T-helper 2 cell treated with Interferon-gamma antibody and Interleukin-4, amounts not matched to agents 100 ng/mL and 5 ng/mL, for 36 hours (primary cell): ENCODE measurements at regions not wholly inside any gene's neighbourhood (a gene's known extent, or its start where the extent isn't known, plus 50 kb on each side); places are given as distances from the start of the nearest gene placed in this dataset.

ENCODE experiments used
- intact Hi-C: fragments of 100-400 bp; cut with micrococcal nuclease; formaldehyde crosslinking; loops from one replicate; pipeline ENCODE4 v1.15.1; 2023

- intact Hi-C loops, result no loop called here
These were observed 2217.0 kb downstream of the MAT2B start for GRCh38 chr5:165722401-165722800.

DNA sequence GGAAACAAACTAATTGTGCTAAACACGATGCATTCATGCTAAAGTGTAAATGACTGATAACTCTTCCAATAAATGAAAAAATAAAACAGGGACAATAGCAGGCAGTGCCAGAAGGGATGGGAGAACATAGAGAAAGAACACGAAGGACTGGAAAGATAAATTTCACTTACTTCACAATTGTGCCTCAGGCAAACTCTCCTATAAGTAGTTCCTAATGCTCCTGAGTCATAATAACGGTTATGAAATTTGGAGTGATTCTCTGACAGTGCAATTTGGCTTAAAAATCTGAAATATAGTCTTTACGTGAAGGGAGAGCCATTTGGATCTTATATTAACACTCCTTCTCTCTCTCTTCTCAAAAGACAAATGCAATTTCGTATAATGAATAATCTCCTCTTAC, 2218.5 kb downstream of the MAT2B start:
- intact Hi-C loops, result no loop called here

DNA sequence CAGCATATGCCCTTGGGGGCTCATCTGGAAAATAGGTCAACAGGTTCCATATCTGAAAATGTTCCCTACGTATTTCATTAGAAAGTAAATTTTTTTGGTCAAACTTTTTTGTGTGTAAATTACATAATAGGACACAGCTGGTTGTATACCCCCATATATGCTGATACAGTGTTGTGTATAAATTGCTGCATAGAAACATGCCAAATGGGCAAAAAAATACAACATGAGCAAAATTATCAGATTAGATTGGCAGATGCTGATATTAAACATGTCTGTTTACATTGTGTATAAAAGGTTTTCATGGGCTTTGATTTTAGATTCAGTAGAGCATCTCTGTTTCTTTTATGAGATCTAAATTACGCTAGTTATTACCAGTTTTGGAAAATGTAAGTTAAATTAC, 2223.0 kb downstream of the MAT2B start:
- intact Hi-C loops, result no loop called here

DNA sequence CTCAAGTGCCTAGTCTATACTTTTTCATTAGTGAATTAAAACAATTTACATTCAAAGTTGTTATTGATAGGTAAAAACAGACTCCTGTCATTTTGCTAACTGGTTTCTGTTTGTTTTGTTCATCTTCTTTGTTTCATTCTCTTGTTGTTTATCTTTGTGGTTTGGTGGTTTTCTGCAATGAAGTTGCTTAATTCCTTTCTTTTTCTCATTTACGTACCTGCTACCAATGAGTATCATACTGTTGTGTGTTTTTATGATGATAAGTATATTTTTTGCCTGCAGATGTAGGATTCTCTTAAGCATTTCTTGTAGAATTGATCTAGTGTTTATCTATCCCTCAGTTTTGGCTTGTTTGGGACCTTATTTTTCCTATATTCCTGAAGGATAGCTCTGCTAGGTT, 2230.0 kb downstream of the MAT2B start:
- intact Hi-C loops, result no loop called here

DNA sequence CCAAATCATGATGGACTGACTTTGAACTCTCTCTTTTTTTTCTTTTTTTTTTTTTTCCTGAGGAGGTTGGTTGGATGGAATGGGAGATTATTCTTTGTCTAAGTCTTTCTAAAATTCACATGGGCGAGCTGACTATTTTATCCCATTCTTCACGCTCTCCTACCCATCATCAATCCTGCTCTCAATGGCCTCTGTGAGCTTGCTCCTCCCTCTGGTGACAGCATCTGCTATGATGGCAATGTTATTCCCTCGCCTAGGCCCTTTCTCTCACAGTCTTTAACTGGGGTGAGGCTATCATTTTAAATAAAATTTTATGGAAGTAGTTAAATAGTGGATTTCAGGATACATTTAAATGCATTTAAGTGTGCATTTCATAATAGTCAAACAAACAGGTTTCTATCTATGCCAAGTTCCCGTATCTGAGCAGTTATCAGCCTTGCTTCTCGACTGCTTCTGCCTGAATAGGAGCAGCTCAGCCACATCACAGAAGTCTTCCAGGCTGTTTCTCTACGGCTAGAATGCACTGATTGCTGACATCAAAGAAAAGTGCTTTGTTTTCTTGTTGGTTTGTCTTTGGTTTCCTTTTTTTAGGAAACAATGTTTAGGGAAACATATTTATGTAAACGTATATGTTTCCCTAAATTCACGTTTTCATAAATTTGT, 2233.8 kb downstream of the MAT2B start:
- intact Hi-C loops, result no loop called here

DNA sequence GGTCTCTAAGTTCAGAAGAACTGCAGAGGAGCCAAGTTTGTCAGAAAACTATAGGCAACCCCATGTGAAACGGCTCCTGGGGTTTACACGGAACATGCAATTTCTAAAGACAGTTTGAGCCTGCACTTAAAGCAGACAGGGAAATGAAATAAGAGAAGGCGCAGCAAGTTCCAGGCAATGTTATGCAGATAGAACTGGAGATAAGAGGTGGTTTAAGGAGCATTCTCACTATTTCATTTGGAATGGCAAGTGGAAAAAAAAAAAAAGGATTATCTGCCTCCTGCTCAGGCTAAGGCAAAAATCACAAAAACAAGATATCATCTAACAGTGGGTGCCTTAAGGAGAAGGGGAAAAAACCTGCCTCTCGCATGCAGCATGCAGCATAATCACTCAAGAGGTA, 2252.4 kb downstream of the MAT2B start:
- intact Hi-C loops, result no loop called here

- intact Hi-C loops, result no loop called here
These were observed 2269.7 kb downstream of the MAT2B start for GRCh38 chr5:165775111-165775510.

- intact Hi-C loops, result no loop called here
These were observed 2274.1 kb downstream of the MAT2B start for GRCh38 chr5:165779505-165779904.

DNA sequence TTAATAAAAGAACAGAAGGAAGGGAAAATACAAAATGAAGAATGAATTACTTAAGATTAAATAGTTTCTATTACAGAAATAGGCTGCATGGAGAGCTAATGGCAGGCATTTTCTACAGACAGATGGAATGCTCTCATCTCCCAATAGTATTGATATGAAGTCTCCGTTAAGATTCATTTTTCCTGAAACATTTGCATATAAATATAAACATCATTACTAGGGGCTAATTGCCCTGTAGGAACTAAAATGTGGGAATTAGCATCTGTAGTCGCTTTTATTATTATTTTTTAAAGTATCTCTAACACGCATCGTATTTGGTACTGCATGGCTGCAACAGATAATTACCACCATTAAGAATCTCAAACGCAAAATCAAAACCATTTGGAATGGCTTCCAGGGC, 2275.5 kb downstream of the MAT2B start:
- intact Hi-C loops, result no loop called here

GRCh38 chr5:165781738-165782137, 2276.3 kb downstream of the MAT2B start:
- intact Hi-C loops, result no loop called here

GRCh38 chr5:165783024-165783423, 2277.6 kb downstream of the MAT2B start:
- intact Hi-C loops, result no loop called here

DNA sequence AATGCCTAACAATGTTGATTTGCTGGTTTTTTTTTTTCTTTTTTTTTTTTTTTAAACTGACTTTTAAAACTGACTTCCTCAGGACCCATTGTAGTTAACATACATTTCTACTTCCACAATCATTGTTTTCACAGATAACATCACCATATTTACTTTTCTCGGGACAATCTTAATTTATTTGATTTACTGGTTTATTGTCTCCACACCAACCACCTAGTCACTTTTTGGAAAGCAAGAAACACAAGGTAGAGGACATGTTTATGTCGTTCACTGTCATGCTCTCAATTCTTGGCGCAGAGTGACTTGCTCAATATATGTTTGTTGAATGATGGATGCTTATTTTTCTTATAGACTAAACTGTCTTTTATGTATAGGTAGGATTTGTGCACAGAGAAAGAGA, 2280.7 kb downstream of the MAT2B start:
- intact Hi-C loops, result no loop called here

DNA sequence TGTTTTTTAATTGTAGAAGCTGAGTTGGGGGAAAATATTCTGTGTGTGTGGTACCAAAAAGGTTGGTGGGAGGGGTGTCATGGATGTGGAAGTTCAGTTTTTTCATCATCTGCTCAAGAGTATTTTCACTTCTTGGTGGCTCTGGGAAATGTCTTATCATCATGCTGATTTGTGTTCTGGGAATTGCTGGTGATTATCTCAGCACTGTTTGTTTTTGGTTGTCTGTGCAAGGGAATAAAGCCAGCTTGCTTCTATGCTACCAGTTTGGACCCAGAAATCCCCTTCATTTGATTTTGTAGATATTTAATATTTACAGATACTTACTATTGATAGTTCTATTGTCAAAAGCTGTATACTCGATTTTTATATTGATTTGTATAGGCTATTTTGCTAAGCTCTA, 2289.7 kb downstream of the MAT2B start:
- intact Hi-C loops, result no loop called here

DNA sequence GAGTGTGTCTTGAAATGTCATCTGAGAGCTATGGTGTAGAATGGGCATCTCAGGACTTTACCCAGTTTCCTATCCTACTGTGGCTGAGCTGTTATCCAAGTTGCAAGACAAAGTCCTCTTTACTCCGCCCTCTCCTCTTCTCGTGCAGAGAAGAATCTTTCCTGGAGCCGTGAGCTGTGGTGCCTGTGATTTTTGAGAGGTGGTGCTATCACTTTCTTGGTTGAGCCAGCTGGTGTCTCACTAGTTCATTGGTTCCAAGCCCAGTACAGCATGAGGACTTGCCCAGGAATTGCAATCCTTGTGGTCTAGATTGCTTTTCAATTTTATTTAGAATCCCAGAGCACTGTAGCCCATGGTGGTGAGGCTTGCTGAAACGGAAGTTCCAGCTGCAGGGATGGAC, 2300.3 kb downstream of the MAT2B start:
- intact Hi-C loops, result no loop called here

GRCh38 chr5:165808335-165808734, 2302.9 kb downstream of the MAT2B start:
- intact Hi-C loops, result no loop called here

GRCh38 chr5:165809914-165810313, 2304.5 kb downstream of the MAT2B start:
- intact Hi-C loops, result no loop called here

DNA sequence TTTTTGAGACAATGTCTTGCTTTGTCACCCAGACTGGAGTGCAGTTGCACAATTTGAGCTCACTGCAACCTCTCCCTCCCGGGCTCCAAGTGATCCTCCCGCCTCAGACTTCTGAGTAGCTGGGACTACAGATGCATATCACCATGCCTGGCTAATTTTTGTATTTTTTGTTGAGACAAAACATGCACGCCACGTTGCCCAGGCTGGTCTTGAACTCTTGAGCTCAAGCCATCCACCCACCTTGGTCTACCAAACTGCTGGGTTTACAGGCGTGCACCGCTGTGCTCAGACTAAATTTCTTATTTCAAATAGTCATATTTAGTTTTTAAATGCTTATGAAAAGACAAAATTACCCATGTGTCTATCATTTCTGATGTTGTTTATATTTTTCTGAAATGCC, 2324.1 kb downstream of the MAT2B start:
- intact Hi-C loops, result no loop called here

DNA sequence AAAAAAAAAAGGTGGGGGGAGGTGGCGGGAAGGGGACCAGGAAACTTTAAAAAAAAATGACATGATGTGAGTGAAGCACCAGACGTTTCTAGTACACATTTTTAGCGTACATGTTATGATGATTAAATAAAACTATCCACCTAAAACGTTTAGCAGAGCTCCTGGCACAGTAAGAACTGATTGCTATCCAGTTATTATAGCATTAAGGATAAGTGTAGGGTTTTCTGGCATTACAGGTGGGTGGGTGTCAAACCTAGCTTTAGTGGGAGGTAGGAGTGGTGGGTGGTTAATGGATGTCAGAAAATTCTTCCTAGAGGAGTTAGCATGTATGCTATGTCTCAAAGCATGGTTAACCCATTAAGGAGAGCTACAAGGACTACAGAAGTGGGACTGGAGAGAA, 2329.5 kb downstream of the MAT2B start:
- intact Hi-C loops, result no loop called here

DNA sequence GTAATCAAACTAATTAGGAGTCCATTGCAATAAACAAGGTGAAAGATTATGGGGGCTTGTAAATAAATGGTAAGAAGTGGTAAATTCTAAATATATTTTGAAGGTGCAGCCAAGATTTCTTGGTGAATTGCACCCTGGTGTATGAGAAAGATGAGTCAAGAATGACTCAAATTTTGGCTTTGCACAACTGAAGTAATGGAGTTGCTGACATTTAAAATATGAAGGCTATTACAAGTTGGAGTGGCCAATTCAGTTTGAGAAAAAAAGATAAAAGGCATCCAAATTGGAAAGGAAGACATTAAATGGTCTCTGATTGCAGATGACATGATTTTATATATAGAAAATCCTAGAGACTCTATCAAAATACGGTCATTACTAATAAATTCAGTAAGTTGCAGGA, 2330.6 kb downstream of the MAT2B start:
- intact Hi-C loops, result no loop called here

DNA sequence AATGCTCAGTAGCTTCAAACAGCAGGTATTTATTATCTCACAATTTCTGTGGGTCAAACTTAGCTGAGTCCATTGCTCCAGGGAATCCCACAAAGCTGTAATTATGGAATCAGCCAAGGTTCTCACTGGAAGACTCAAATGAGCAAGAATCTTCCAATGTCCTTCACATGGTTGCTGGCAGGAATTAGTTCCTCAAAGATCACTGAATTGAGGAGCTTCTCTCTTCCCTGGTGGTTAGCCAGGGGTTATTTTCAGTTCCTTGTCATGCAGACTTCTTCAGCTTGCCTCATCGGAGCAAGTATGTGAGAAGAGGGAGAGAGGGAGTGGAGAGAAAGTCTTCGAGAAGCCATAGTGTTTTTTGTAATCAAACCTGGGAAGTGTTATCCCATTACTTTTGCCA, 2331.9 kb downstream of the MAT2B start:
- intact Hi-C loops, result no loop called here

- intact Hi-C loops, result no loop called here
These were observed 2339.2 kb downstream of the MAT2B start for GRCh38 chr5:165844571-165844970.

DNA sequence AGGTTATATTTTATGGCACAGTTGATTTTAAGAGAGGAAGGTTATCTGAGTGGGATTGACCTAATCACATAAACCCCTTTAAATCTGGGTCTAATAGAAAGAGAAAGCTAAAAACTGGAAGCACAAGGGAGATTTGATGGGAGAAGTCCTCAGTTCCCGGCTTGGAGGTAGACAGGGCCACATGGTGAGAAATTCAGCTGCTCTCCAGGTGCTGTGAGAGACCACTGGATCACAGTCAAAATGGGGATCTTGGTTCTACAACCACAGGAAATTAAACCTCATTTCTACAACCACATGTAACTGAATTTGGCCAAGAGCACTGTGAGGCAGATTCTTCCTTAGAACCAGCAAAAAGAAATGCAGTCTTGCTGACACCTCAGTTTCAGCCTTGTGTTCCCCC, 2352.7 kb downstream of the MAT2B start:
- intact Hi-C loops, result no loop called here

- intact Hi-C loops, result no loop called here
These were observed 2353.8 kb downstream of the MAT2B start for GRCh38 chr5:165859251-165859650.

- intact Hi-C loops, result no loop called here
These were observed 2357.8 kb downstream of the MAT2B start for GRCh38 chr5:165863239-165863638.
